SU-DHL-6 (cell line): ENCODE measurements at regions not wholly inside any gene's neighbourhood (a gene's known extent, or its start where the extent isn't known, plus 50 kb on each side); places are given as distances from the start of the nearest gene placed in this dataset.

Experiments
- EZH2phosphoT487 ChIP-seq: fragments of 200-600 bp; sonication (generic), shearing (Covaris generic); conservative IDR thresholded peaks from 2 replicates; pipeline ENCODE4 v1.6.1; 2018; ENCODE audit warnings: mild to moderate bottlenecking, antibody characterized with exemption, low read length, moderate library complexity, mixed read lengths
- TF ChIP-seq, protein P1 (sequence below): fragments of 200-600 bp; sonication (generic); IDR thresholded peaks from one replicate; pipeline ENCODE4 v1.5.1; 2017; ENCODE audit warnings: antibody characterized with exemption, mild to moderate bottlenecking, low read length, moderate library complexity; ENCODE audit not compliant: insufficient read depth, poor library complexity, severe bottlenecking

DNA sequence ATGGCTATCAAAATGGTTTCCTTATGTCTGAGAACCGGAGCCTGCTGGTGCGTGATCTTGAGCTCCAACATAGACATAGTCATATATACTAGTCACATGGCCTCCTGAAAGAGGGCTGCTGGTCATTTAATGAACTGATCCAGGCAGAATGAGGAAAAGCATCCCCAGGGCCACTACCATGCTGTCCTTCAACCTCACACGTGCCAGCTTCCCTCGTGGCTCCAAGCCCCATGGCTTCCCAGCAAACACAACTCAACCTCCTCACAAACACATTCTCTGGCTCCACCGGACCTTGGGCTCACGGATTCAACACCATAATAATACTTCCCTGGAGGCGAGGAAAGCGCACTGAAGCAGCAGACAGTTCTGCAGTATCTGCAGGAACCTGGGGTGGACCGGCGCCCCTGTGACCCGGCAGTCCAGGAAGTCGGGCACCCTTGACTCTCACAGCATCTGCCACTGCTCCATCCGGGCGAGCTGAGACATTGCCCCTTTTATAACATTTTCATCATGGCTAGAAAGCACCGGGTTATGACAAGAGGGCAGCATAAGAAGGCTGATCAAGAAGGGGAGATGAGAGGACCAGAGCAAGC lies 57.2 kb upstream of the CDH5 start:
- TF ChIP-seq, protein P1, sequence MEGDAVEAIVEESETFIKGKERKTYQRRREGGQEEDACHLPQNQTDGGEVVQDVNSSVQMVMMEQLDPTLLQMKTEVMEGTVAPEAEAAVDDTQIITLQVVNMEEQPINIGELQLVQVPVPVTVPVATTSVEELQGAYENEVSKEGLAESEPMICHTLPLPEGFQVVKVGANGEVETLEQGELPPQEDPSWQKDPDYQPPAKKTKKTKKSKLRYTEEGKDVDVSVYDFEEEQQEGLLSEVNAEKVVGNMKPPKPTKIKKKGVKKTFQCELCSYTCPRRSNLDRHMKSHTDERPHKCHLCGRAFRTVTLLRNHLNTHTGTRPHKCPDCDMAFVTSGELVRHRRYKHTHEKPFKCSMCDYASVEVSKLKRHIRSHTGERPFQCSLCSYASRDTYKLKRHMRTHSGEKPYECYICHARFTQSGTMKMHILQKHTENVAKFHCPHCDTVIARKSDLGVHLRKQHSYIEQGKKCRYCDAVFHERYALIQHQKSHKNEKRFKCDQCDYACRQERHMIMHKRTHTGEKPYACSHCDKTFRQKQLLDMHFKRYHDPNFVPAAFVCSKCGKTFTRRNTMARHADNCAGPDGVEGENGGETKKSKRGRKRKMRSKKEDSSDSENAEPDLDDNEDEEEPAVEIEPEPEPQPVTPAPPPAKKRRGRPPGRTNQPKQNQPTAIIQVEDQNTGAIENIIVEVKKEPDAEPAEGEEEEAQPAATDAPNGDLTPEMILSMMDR = no peak
- no peak for TF ChIP-seq EZH2phosphoT487
